Activated CD4-positive, alpha-beta T cell treated with anti-CD3 and anti-CD28 coated beads, Interleukin-2, Interleukin-6, amounts not matched to agents 100 ng/mL and 50 ng/mL, durations not matched to agents 16 hours and 8 hours (primary cell): ENCODE measurements at regions not wholly inside any gene's neighbourhood (a gene's known extent, or its start where the extent isn't known, plus 50 kb on each side); places are given as distances from the start of the nearest gene placed in this dataset.

Experiments used
- DNase-seq: peaks from one replicate; pipeline ENCODE4 v3.0.0-alpha.2; 2020

- DNase-seq = no peak
These were observed 288.1 kb upstream of the MAP3K7 start for GRCh38 chr6:90874931-90875330.

DNA sequence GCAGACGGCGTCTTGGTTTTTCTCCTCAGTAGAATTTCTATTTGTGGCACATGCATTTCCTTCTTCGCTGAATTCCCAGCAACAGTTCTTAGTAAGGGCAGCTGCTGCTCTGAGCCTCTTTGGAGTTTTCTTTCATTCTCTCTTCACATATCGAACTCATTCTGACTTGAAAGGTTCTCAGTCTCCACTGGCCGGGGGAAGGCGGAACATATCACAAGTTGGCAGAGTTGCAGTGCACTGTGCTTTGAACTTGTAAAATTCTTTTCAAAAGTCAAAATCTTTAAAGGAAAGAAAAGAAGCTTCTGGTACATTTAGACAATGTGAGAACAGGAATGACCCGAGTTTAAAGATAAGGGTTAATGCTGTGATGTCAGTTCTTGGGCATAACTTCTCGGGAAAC lies 286.1 kb upstream of the MAP3K7 start:
- no peak for DNase-seq

DNA sequence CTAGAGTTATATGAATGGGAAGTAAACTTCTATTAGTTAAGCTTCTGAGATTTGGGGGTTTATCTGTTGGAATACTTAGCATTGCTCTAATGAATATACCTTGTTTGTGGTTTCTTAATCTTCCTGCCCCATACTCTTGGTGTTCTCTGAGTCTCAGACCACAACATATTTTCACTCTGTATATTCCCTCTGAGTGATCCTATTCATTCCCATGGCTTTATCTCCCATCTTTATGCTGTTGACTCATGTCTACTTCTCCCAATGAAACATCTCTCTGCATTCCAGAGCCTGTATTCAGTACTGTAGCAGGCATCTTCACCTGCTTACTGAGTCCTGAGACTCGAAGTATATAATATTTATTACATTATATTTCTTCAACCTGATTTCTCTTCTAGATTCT lies 283.7 kb upstream of the MAP3K7 start:
- DNase-seq = no peak

- DNase-seq = no peak
These were observed 281.8 kb upstream of the MAP3K7 start for GRCh38 chr6:90868656-90869055.

DNA sequence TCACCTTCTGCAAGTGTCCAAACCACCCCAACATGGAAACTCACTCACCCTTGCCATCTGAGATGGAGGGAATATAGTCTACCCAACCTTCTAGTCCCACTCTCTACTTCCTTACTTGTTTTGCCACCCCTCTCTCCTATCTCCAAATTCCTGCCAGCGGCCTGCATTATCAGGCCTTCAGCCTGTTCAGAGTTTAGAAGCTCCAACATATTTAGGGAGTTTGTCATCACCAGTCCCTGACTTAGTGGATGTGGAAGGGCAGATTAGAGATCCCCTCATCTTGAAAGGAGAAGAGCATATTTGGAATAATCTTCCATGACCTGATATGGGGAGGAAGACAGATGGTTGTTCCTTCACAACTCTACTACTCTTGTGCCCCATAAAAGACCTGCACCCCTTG lies 281.4 kb upstream of the MAP3K7 start:
- no peak for DNase-seq

GRCh38 chr6:90865513-90865912 lies 278.6 kb upstream of the MAP3K7 start:
- no peak for DNase-seq

DNA sequence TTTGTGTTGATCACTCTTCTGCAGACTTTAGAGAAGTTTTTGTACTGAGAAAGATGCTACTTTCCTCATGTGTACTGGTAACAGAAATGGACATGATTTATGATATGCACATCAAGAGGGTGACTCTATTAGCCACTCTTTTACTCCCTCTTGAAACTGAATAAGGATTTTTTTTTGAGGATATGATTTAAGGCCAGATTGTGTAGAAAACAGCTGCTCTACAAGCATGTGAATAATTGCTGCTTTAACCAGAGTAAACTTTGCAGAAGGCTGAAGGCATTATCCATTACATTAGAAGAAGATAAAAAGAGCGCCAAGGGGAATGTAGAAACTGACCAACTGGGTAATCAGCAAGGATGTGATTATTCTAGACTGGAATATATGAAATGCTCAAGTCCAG lies 276.2 kb upstream of the MAP3K7 start:
- DNase-seq = no peak

DNA sequence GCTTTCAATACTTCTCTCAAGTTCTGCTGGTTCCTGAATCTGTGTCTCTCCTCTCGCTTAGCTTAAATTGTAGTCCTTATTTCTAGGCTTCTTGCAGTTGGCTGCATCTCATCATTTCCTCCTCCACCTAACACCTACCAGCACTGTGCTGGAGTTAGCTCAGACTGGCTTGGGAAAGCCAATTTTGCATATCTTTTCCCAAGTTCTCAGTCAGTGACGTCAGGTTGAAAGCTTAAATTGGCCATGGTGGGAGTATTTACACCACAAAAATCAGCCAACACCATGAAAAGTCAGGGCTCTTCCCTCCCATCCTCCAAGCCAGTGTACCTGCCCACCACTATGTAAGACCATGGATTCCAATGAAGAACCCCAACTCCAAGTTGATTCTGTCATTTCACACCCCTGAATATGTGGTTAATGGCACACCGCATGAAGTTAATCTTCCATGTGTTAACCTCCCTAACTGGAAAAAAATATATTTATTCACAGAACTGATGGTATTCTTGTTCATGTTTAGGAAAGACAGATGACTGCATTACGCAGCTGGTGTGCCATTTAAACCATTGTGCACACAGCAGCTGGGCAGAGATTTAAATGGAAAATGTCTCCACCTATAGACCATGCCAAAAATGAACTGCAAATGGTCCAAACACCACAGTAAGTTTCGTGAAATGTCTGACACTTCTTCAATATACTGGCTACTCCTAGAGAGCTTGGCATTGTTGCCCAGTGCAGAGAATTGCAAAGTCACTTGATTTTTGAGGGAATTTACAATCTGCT lies 274.1 kb upstream of the MAP3K7 start:
- DNase-seq = peak; percentile 10

DNA sequence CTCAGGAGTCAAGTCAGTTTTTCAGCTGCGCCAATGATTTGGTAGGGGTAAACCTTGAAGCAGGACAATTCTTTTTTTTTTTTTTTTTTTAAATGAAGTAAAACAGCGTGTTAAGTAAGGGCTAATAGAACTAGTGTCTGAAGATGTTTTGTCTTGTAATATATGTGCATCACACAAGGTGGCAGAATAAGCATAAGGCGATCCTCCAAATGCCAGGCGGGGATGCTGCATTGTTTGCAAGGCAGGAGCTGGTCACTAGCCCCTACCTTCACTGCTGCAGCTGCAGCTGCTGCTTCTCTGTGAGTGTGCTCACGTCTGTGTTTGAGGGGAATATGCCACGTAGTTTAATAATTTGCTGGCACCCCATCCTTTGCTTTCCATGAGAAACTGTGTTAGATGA lies 272.7 kb upstream of the MAP3K7 start:
- no peak for DNase-seq

DNA sequence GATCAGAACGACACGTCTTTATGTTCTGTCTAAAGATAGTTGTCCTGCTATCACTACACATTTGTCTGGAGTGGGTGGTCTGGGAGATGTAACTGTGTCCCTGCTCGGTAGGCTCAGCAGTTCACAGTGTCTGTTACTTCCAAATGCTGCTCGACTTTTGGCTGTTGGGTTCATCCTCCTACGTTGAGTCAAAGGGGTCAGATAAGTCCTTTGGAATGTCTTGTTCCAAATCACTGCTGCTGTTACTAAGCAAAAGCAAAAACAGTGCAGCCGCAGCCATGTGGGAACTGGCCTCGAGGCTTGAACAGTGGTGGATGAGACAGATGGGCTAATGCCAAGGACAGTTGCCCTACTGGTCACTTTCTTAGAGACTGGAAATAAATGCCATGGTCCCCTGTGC lies 272.2 kb upstream of the MAP3K7 start:
- DNase-seq = no peak

- DNase-seq = no peak
These were observed 262.8 kb upstream of the MAP3K7 start for GRCh38 chr6:90849686-90850085.

- no peak for DNase-seq
These were observed 260.0 kb upstream of the MAP3K7 start for GRCh38 chr6:90846824-90847223.

- no peak for DNase-seq
These were observed 248.8 kb upstream of the MAP3K7 start for GRCh38 chr6:90835596-90836212.

DNA sequence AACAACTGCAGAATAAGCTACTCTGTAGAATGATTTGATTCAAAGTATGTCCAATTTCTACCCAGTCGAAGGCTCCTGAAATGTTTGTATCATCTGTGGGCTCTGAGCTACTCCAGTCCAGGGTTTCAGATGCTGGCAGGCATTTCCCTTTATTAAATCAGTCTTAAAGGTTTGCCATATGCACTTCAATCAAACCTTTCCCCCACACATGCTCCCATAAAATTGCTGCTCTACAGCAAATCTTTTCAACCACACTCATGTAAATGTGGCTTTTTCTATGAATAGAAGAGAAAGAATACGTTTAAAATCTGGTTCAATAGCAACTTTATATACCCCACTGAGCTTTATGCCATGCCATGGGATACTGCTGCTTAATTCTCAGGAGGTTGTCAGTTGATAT lies 242.4 kb upstream of the MAP3K7 start:
- DNase-seq = no peak

DNA sequence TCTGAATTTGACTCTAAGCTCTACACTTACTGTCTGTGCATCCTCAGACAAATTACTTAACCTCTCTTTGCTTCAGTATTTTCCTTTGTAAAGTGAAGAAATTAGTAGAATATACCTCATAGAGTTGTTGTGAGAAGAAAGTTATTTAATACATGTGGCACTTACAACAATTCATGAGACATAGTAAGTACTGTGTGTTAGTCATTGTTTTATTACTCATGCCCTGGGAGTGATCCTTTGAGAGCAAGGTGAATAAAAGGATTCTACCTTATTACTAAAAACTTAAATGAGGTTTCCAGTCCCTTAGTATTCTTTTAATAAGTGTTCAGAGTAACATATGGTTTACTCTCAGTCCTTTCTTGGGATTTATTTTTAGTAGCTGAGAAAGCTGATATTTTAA lies 233.6 kb upstream of the MAP3K7 start:
- DNase-seq = no peak

DNA sequence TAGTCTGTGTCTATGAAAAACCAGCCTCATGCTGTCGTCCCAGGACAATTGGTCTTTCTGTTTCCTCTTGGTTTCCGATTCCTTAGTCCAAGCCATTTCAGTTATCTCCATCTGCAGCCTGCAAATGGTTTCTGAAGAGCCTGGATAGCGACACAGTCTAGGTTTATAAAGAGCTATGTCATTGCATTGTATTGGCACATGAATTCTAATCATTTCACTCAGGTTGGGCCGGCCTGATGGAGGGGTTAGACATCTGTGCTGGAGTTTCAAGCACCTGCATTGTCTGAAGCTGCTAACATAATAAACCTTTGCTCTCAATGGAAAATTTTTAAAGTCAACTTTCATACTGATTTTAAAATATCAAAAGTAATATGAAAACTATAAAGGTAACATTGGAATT lies 232.6 kb upstream of the MAP3K7 start:
- DNase-seq = no peak

GRCh38 chr6:90818163-90818562 lies 231.3 kb upstream of the MAP3K7 start:
- DNase-seq = no peak

DNA sequence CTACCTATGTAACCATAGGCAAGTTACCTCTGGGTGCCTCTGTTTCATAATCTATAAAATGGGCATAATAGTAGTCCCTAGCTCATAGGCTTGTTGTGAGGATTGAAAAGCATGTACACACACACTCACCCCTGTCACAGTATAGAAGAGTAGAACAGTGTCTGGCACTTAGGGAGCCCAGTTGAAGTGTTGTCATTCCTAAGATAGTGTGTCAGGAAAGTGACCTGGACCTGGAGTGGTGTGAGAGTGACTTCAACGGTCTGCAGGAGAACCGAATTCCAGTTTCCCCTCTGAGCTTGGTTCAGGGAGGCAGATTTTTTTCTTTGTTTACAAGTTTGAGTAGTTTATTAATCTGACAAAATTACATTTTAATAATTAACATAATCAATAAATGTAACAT lies 229.9 kb upstream of the MAP3K7 start:
- no peak for DNase-seq

- DNase-seq = no peak
These were observed 224.8 kb upstream of the MAP3K7 start for GRCh38 chr6:90811596-90812226.

DNA sequence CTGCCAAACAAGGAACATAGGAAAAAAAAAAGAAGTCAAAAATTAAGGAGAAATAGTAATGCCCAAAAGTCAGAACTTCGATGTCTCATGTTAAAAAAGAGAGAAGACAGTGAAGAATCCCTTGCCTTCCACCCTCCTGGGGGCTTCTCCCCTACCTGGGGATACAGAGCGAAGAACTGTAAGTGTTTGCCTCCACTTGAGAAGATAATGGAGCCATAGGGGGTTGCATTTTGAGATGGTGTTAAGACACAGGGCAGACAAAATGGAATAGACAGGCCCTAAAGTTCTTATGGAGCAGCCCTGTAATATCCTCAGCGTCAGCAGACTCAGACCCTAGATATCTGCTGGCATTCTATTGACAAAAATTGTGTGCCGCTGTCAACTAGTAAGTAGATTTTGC lies 222.2 kb upstream of the MAP3K7 start:
- DNase-seq = no peak

DNA sequence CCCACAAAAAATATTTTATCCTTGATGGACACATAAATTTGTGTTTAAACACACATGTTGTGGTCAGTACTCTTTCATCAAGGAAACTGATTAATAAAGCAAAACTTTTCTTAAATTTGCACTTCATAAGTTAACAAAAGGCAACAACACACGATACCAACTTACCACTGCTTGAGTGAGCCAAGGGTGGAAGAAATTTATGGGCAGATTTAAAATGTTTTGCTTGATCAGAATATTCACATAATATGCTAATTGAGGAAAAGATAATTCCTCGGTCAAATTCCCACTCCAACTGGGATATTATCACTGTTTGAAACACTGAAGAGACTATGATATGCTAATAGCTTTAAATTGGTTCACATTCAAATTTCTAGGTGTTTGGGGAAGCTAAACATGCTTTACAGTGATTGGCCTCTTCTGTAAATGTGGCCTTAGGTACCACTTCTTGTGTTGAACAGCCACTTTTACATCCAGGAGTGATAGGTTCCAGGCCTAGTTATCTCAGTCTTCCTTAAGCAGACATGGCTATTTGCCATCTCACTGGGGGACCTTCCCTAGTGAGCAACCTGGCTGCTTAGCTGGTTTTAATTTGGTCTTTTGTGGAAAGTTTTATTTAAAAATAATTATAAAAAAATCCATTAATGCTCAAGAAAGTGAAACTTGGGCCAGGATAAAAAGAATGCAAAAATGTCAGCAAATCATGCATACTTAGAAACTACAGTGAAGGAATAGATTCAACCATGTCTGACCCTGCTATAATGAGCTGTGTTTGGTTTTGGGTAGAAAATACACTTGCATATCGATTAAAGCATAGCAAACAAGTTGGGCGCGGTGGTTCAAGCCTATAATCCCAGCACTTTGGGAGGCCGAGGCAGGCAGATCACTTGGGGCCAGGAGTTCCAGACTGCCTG lies 221.2 kb upstream of the MAP3K7 start:
- DNase-seq = no peak

DNA sequence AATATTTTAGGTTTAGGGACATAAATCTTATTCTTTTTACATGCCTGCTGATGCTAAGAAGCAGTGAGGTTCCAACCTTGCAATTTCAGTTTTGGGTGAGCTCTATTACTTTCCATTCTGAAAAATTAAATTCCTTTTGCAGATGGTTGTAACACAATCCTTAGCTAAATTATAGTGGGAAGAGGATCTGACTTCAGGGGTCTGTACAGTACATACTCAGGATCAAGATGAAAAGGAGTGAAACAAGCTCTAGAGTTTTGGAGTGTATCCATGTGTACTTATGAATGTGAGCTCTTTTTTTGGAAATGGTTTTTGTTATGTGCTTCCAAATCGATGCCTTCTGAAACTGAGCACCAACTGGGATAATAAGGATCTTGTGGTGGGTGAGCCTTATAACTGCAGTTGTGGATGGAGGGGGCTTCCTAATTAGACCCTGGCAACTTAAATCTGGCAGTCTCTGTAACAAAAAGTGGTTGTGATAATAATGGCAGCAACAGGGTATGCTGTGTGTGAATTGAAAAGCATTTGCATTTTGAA lies 218.8 kb upstream of the MAP3K7 start:
- no peak for DNase-seq

GRCh38 chr6:90803956-90804355 lies 217.1 kb upstream of the MAP3K7 start:
- DNase-seq = no peak
